ENCODE measurements at regions not wholly inside any gene's neighbourhood (a gene's known extent, or its start where the extent isn't known, plus 50 kb on each side); places are given as distances from the start of the nearest gene placed in this dataset.

- DNase-seq (ENCODE audit: low read depth) = no peak
Observed at GRCh38 chr11:79794484-79795393, 353.9 kb upstream of the TENM4 start.

DNA sequence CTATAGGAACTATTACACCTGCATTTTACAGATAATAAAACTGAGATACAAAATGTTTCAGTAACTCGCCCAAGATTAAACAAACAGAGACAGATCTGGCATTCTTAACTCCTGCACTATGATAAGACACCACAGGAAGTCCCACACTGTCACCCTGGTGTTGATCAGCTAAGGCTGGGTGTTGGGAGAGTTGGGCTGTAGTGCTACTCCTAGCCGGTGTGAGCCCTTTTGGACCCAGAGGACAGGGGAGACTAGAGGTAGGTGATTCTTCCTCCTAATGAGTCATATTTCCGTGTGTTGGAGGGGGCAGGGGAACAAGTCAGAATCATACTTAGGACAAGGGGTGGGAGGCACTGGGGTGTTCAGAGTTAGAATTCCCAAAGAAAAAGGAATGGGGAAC is 353.2 kb upstream of the TENM4 start:
- no peak for DNase-seq (ENCODE audit: low read depth)

- DNase-seq (ENCODE audit: low read depth) = no peak
Observed at GRCh38 chr11:79786961-79787360, 346.1 kb upstream of the TENM4 start.

- DNase-seq (ENCODE audit: low read depth) = no peak
Observed at GRCh38 chr11:79783833-79784232, 343.0 kb upstream of the TENM4 start.

GRCh38 chr11:79768343-79768742 is 327.5 kb upstream of the TENM4 start:
- DNase-seq (ENCODE audit: low read depth) = no peak

GRCh38 chr11:79762279-79762921 is 321.6 kb upstream of the TENM4 start:
- DNase-seq (ENCODE audit: low read depth) = peak; percentile 35

DNA sequence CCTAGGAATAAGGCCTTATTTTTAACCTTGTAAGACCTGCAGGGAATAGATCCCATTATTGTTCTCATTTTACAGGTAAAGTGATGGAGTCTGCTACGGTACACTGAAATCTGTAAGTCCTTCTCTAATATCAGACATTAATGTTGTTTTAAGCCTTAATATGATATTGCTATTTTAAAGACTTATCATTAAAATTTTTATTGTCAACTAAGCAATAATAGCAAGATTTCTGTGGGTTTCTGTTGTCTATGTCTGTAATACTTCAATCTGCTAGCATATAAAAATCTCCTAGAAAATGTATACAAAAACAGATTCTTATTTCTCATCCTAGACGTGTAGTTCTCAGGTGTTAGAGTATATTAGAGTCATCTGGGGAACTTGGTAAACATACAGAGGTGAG is 317.5 kb upstream of the TENM4 start:
- DNase-seq (ENCODE audit: low read depth) = no peak

DNA sequence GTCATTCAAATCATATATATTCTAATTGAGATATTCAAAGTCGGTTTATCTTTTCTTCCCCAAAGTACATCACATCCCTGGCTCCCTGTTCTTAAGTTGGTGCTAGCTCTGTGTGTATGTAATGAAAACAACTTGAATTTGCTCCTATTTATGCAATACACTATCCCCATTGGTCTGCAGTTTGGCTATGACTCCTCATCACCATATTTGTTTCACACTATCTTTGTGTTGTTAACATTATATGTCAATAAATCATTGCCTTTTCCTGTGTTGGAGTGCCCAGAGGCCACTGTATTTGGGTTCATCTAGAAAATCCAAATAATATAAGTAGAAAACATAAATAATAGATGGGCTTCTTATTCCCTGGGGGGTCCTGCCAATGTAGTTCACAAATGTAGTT is 306.6 kb upstream of the TENM4 start:
- DNase-seq (ENCODE audit: low read depth) = no peak

DNA sequence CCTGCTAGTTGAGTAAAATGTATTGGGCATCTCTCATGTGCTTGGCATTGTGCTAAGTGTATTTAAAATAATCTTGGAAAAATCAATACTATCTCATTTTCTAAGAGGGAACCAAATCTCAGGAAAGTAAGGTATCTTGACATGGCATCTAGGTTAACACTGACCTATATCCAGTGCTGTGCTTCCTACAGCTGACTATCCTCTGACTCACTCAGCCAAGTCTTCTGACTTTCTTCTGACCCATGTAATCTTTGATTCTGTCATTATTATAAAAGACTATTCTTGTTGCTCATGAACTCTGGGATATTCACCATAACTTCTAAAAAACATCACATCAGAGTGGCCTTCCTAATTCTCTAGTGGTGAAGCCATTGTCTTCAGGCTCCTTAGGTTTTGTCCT is 304.1 kb upstream of the TENM4 start:
- DNase-seq (ENCODE audit: low read depth) = peak; percentile 32

DNA sequence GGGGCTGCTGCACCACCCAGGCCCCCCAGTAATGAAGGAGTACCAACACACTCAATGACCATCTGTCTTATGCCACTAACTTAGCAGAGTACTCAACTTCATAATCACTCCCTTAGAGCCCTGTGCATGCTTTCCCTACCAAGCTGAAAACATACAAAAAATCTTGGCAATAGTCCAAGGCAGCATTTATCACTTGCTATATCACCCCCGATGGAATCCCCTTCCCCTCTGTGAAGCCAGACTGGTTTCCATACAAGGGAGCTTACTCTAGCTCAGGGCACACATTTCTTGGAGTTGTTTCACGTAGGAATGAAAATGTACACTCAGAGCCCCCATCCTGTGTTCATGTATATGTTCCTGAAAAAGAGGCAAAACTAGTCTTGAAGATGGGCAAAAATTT is 301.3 kb upstream of the TENM4 start:
- DNase-seq (ENCODE audit: low read depth) = no peak

DNA sequence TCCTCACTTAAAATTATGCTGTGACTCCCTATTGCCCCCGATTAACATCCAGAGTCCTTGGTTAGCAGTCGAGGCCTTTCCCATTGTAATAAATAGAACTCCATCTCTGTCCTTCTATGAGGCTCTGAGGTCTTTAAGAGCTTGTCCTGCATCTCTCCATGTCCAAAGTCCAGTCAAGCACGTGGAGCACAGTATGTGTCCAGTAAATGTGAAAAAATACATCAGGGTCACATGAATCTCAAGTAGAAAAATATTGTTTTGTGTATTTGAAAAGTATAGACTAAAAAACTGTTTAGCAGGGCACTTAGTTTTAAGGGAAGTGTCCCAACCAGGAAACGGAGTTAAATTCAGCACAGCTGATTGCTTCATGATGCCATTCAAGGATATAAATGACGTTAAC is 298.8 kb upstream of the TENM4 start:
- DNase-seq (ENCODE audit: low read depth) = no peak

- no peak for DNase-seq (ENCODE audit: low read depth)
Observed at GRCh38 chr11:79727221-79727620, 286.4 kb upstream of the TENM4 start.

GRCh38 chr11:79720115-79720514 is 279.3 kb upstream of the TENM4 start:
- DNase-seq (ENCODE audit: low read depth) = no peak

- DNase-seq (ENCODE audit: low read depth) = peak; percentile 58
Observed at GRCh38 chr11:79708319-79708932, 267.6 kb upstream of the TENM4 start.

DNA sequence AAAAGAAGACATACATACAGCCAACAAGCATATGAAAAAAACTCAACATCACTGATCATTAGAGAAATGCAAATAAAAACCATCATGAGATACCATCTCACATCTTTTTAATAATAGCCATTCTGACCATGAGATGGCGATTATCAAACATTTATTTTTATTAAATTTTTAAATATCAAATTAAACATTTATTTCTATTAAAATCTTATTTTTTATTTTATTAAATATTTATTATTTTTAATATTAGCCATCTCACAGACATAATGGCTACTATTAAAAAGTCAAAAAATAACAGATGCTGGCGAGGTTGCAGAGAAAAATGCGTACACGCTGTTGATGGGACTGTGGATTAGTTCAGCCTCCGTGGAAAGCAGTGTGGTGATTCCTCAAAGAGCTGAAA is 264.8 kb upstream of the TENM4 start:
- no peak for DNase-seq (ENCODE audit: low read depth)

GRCh38 chr11:79702303-79702702 is 261.5 kb upstream of the TENM4 start:
- DNase-seq (ENCODE audit: low read depth) = no peak

- DNase-seq (ENCODE audit: low read depth) = no peak
Observed at GRCh38 chr11:79699246-79699645, 258.4 kb upstream of the TENM4 start.

GRCh38 chr11:79697905-79698304 is 257.1 kb upstream of the TENM4 start:
- peak; percentile 4 for DNase-seq (ENCODE audit: low read depth)

DNA sequence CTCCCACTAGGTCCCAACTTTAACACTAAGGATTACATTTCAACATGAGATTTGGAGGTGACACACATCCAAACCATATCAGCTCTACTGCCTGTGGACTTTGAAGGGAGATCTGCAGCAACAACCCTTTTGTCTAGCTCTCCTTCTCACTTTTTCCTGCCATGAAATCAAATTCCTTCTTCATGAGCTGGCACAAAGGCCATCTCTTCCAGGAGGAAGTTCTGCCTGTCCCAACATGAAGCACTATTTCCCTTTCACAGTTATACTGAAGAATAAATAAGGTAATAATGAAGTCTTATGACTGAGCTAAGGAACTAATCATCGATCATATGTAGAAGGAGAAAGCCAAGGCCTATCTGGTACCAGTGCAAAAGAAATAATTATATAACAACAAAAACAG is 253.5 kb upstream of the TENM4 start:
- peak; percentile 29 for DNase-seq (ENCODE audit: low read depth)

- DNase-seq (ENCODE audit: low read depth) = no peak
Observed at GRCh38 chr11:79691445-79691844, 250.6 kb upstream of the TENM4 start.

- DNase-seq (ENCODE audit: low read depth) = peak; percentile 16
Observed at GRCh38 chr11:79686703-79687419, 246.0 kb upstream of the TENM4 start.

GRCh38 chr11:79683930-79684329 is 243.1 kb upstream of the TENM4 start:
- DNase-seq (ENCODE audit: low read depth) = no peak
